Mononuclear cell (primary cell): ENCODE measurements at regions not wholly inside any gene's neighbourhood (a gene's known extent, or its start where the extent isn't known, plus 50 kb on each side); places are given as distances from the start of the nearest gene placed in this dataset.

Experiments used
- H3K27me3 ChIP-seq: 2 replicates; pipeline ENCODE4 v1.6.0; 2011; ENCODE audit warnings: low read length, control low read depth; ENCODE audit not compliant: insufficient read depth
- H3K4me1 ChIP-seq: 2 replicates; pipeline ENCODE4 v1.5.1; 2011; ENCODE audit warnings: mild to moderate bottlenecking, low read length, control low read depth; ENCODE audit not compliant: insufficient read depth
- H3K4me3 ChIP-seq: 2 replicates; pipeline ENCODE4 v1.5.1; 2011; ENCODE audit warnings: mild to moderate bottlenecking, low read length, moderate library complexity
- H3K9me3 ChIP-seq: 2 replicates; pipeline ENCODE4 v1.5.1; 2011; ENCODE audit warnings: low read depth, mild to moderate bottlenecking, control low read depth, low read length

GRCh38 chr2:204321027-204321800 lies 224.1 kb upstream of the PARD3B start:
- Histone ChIP-seq H3K27me3 (no peaks in the 10 kb centered on the region), H3K4me1 (no peaks in the 10 kb centered on the region), H3K4me3 (no peak overlapping the region), H3K9me3 (no peaks in the 10 kb centered on the region)

DNA sequence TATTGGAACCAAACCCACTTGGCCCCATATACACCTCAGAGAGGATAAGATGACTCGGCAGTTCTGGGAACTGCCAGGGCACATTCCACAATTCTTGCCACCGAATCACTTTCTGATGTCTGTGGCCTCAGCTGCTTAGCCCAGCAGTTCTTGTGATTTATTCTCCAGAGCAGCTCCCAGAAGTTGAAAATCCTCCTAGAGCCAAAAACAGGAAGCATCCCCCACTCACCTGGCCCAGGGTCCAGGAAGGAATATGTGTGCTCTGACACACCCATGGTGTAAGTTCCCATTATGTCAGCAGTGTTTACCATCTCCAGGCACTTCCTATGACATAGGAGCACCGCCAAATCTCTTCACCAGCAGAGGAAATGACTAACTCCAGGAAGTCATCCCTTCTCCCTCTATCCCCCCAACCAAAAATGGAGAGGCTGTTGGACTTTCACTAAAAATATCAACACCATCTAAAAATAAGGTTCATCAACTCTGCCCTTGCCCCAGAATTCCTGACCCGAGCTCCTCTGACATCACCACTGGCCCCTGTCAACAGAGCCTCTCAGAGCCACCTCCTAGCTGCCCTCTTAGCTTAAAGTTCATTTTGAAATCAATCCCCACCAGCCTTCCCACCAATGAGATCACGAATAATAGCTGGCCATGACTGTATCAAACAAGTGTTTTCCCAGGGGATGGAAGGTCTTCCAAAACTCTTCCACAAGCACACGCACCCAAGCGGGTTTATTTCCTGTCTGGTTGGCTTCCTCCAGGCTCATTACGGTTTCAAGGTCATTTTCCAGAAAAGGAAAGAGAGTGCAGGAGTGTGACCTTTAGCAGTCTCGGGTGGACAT lies 223.1 kb upstream of the PARD3B start:
- Histone ChIP-seq H3K4me1 (no peaks in the 10 kb centered on the region), H3K27me3 (no peaks in the 10 kb centered on the region), H3K9me3 (no peaks in the 10 kb centered on the region), H3K4me3 (no peak overlapping the region)

DNA sequence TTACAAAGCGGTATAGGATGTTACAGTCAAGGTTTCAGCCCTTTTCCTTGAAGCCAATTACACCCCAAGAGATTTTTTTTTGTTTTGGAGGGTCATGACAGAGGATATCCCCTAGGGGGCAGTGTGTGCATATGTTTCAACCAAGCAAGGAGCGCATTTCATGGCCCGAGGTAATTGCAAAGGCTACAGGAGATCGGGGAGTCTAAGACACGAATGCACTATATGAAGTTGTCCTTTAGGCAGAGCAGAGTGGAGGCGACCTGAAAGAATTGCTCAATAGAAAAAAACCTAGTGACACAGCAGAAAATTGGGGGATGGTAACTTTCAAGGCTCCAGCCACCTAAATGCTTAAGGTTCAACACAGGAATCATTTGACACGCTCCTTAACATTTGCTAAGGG lies 219.8 kb upstream of the PARD3B start:
- Histone ChIP-seq H3K4me1 (no peaks in the 10 kb centered on the region), H3K9me3 (no peaks in the 10 kb centered on the region), H3K27me3 (no peaks in the 10 kb centered on the region), H3K4me3 (no peak overlapping the region)

- H3K4me3 ChIP-seq, result no peak overlapping the region
- no peaks in the 10 kb centered on the region for H3K27me3 ChIP-seq
- H3K9me3 ChIP-seq, result no peaks in the 10 kb centered on the region
- no peaks in the 10 kb centered on the region for H3K4me1 ChIP-seq
Observed at GRCh38 chr2:204328373-204328772, 216.9 kb upstream of the PARD3B start.

- H3K9me3 ChIP-seq, result no peaks in the 10 kb centered on the region
- no peaks in the 10 kb centered on the region for H3K27me3 ChIP-seq
- no peak overlapping the region for H3K4me3 ChIP-seq
- H3K4me1 ChIP-seq, result no peaks in the 10 kb centered on the region
Observed at GRCh38 chr2:204329016-204329415, 216.3 kb upstream of the PARD3B start.

- Histone ChIP-seq H3K4me1 (no peaks in the 10 kb centered on the region), H3K4me3 (no peak overlapping the region), H3K27me3 (no peaks in the 10 kb centered on the region), H3K9me3 (no peaks in the 10 kb centered on the region)
Observed at GRCh38 chr2:204329532-204329931, 215.7 kb upstream of the PARD3B start.

DNA sequence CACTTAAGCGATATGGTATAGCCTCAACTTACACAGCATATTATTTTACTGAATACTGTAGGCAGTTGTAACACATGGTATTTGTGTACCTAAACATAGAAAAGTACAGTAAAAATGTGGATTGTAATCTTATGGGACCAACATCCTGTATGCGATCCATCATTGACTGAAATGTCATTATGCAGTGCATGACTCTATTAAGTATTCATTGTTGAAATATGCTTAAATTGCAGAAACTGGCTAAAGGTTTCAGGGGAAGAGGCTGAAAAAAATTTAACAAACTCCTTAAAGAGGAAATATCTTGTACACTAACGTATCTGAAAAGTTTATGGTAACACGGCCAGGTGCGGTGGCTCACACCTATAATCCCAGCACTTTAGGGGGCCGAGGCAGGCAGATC lies 214.1 kb upstream of the PARD3B start:
- H3K9me3 ChIP-seq, result no peaks in the 10 kb centered on the region
- peaks cover 1% of the 10 kb centered on the region for H3K27me3 ChIP-seq
- H3K4me3 ChIP-seq, result no peak overlapping the region
- H3K4me1 ChIP-seq, result no peaks in the 10 kb centered on the region

GRCh38 chr2:204331988-204332387 lies 213.3 kb upstream of the PARD3B start:
- Histone ChIP-seq H3K4me1 (no peaks in the 10 kb centered on the region), H3K4me3 (no peak overlapping the region), H3K9me3 (no peaks in the 10 kb centered on the region), H3K27me3 (peaks cover 6% of the 10 kb centered on the region)

- Histone ChIP-seq H3K4me1 (no peaks in the 10 kb centered on the region), H3K4me3 (no peak overlapping the region), H3K27me3 (peaks cover 13% of the 10 kb centered on the region), H3K9me3 (no peaks in the 10 kb centered on the region)
Observed at GRCh38 chr2:204332706-204333105, 212.6 kb upstream of the PARD3B start.

GRCh38 chr2:204333861-204334260 lies 211.4 kb upstream of the PARD3B start:
- H3K27me3 ChIP-seq, result peaks cover 16% of the 10 kb centered on the region
- no peaks in the 10 kb centered on the region for H3K4me1 ChIP-seq
- no peak overlapping the region for H3K4me3 ChIP-seq
- no peaks in the 10 kb centered on the region for H3K9me3 ChIP-seq

DNA sequence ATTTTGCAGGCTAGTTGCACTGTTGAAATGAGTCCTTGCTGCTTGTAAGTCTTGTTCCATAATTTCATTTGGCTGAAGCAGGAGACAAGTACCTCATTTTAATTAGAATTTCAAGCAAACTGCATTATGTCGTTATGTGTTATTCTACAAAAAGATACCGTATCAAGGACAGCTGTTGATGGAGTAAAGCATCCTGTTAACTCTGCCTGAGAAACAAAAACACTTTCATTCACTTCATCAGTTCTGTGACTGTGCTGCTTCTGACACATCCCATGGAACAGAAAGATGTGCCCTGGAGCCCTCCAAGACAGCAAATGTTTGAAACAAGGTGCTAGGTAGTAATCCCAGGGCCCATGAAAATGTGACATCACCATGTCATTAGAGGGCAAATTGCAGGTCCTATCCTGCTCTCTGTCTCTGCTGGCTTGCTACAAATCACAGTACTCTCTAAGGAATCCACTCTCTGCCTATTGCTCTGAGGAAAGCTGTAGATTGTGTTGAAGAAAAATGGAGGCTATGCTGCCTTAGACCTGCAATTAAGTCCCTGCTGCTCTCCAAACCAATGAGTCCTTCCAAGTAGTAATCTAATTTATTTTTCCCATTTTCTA lies 209.7 kb upstream of the PARD3B start:
- H3K4me3 ChIP-seq, result no peak overlapping the region
- H3K9me3 ChIP-seq, result no peaks in the 10 kb centered on the region
- no peaks in the 10 kb centered on the region for H3K4me1 ChIP-seq
- H3K27me3 ChIP-seq, result peaks cover 16% of the 10 kb centered on the region

GRCh38 chr2:204336153-204336744 lies 209.0 kb upstream of the PARD3B start:
- Histone ChIP-seq H3K4me3 (no peak overlapping the region), H3K27me3 (peaks cover 16% of the 10 kb centered on the region), H3K4me1 (no peaks in the 10 kb centered on the region), H3K9me3 (no peaks in the 10 kb centered on the region)

DNA sequence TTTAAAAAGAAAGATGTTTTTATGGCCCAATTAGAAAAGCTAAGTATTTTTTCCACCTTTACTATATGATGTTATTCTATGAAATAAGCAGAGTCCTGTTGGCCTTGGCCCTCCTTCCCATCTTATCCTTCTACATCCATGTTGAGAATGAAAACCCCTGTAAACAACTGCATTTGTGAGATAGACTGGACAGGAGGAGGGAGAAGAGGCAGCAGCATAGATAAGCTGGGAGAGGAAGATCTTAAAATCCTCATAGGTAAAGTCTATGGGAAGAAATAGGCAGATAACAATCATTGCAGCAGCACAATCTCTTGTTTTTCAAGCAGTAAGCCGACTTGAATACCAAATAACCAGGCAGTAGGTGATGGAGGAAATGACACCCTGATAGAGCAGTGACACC lies 207.6 kb upstream of the PARD3B start:
- no peak overlapping the region for H3K4me3 ChIP-seq
- no peaks in the 10 kb centered on the region for H3K9me3 ChIP-seq
- H3K27me3 ChIP-seq, result peaks cover 16% of the 10 kb centered on the region
- H3K4me1 ChIP-seq, result no peaks in the 10 kb centered on the region

GRCh38 chr2:204339212-204339715 lies 206.0 kb upstream of the PARD3B start:
- H3K4me3 ChIP-seq, result no peak overlapping the region
- no peaks in the 10 kb centered on the region for H3K4me1 ChIP-seq
- peaks cover 16% of the 10 kb centered on the region for H3K27me3 ChIP-seq
- H3K9me3 ChIP-seq, result no peaks in the 10 kb centered on the region

DNA sequence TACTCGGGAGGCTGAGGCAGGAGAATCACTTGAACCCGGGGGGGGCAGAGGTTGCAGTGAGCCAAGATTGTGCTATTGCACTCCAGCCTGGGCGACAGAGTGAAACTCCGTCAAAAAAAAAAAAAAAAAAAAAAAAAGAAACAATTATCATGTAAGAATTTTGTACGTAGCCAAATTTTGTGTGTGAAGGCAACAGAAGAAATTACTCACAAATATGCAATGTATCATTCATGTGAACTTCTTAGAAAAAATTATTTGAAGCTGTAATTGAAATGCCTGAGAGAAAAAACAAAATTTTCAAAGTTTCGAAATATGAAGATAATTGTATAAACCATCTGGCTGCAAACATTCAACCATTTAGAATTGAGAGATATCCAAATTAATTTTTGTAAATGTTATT lies 204.8 kb upstream of the PARD3B start:
- no peaks in the 10 kb centered on the region for H3K9me3 ChIP-seq
- peaks cover 16% of the 10 kb centered on the region for H3K27me3 ChIP-seq

More for the DNA sequence above, 204.8 kb upstream of the PARD3B start:
- no peak overlapping the region for H3K4me3 ChIP-seq
- H3K4me1 ChIP-seq, result no peaks in the 10 kb centered on the region
